ENCODE measurements at regions not wholly inside any gene's neighbourhood (a gene's known extent, or its start where the extent isn't known, plus 50 kb on each side); places are given as distances from the start of the nearest gene placed in this dataset.

GRCh38 chr2:122927710-122928557 is 1097.2 kb upstream of the CNTNAP5 start:
- H3K27me3 Mint-ChIP-seq (ENCODE audit: low read depth, unreplicated experiment) = no peaks in the 10 kb centered on the region
- TF ChIP-seq EZH2 (IDR thresholded peaks at IDR 0.05; ENCODE audit: insufficient read depth, low read length) = no peak
- TF ChIP-seq, protein P1, sequence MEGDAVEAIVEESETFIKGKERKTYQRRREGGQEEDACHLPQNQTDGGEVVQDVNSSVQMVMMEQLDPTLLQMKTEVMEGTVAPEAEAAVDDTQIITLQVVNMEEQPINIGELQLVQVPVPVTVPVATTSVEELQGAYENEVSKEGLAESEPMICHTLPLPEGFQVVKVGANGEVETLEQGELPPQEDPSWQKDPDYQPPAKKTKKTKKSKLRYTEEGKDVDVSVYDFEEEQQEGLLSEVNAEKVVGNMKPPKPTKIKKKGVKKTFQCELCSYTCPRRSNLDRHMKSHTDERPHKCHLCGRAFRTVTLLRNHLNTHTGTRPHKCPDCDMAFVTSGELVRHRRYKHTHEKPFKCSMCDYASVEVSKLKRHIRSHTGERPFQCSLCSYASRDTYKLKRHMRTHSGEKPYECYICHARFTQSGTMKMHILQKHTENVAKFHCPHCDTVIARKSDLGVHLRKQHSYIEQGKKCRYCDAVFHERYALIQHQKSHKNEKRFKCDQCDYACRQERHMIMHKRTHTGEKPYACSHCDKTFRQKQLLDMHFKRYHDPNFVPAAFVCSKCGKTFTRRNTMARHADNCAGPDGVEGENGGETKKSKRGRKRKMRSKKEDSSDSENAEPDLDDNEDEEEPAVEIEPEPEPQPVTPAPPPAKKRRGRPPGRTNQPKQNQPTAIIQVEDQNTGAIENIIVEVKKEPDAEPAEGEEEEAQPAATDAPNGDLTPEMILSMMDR (IDR thresholded peaks at IDR 0.05; ENCODE audit: insufficient read depth, low read depth, low read length) = no peak
- no peaks in the 10 kb centered on the region for H3K36me3 ChIP-seq (ENCODE audit: insufficient read depth, low read length)
- no peak overlapping the region for H3K9ac ChIP-seq (ENCODE audit: low read length)
- H3K4me3 ChIP-seq (ENCODE audit: insufficient read depth, low read depth, low read length) = no peak overlapping the region
- peaks cover 13% of the 10 kb centered on the region for H3K9me3 Mint-ChIP-seq (ENCODE audit: unreplicated experiment)
- no peaks in the 10 kb centered on the region for H3K27me3 ChIP-seq (ENCODE audit: insufficient read depth, low read length)
- no peaks in the 10 kb centered on the region for H4K20me1 ChIP-seq (ENCODE audit: insufficient read depth, low read length)
- FAIRE-seq (no peak), DNase-seq (ENCODE audit: low read depth) (no peak)
- H3K4me3 Mint-ChIP-seq (ENCODE audit: unreplicated experiment) = no peak overlapping the region
- no peaks in the 10 kb centered on the region for H3K79me2 ChIP-seq (ENCODE audit: insufficient read depth, low read length)
- H3K9me3 ChIP-seq (ENCODE audit: insufficient read depth, low read depth, low read length) = peaks cover 11% of the 10 kb centered on the region
- H3K27ac ChIP-seq (ENCODE audit: low read depth, low read length) = no peak overlapping the region
- no peak overlapping the region for H2AFZ ChIP-seq (ENCODE audit: low read depth, low read length)
- H3K27ac Mint-ChIP-seq (ENCODE audit: unreplicated experiment) = no peak overlapping the region
- no peak overlapping the region for H3K4me2 ChIP-seq (ENCODE audit: low read length)
- no peaks in the 10 kb centered on the region for H3K36me3 Mint-ChIP-seq (ENCODE audit: low read depth, unreplicated experiment)
- H3K4me1 Mint-ChIP-seq (ENCODE audit: low read depth, unreplicated experiment) = no peaks in the 10 kb centered on the region
- no peaks in the 10 kb centered on the region for H3K4me1 ChIP-seq (ENCODE audit: insufficient read depth, low read length)

DNA sequence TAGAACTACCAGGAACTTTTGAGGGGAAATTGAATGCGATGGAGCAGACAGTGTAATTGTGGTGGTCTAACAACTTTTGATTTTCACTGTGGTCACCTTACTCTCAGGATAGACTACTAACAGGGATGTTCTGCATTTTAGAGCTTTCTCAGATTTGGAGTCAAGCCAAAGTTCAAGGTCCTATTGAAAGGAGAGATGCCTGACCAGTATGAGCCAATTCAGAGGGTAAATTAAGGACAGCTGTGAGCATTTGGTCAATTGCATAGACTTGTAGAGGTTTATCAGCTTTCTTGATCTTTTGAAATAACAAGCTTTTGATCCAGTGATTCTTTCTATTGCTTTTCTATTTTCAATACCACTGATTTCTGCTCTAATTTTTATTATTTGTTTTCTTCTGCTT is 1095.7 kb upstream of the CNTNAP5 start:
- Histone ChIP-seq H3K27me3 (ENCODE audit: insufficient read depth, low read length) (no peaks in the 10 kb centered on the region), H3K9ac (ENCODE audit: low read length) (no peak overlapping the region), H3K27ac (ENCODE audit: low read depth, low read length) (no peak overlapping the region), H3K4me1 (ENCODE audit: insufficient read depth, low read length) (no peaks in the 10 kb centered on the region), H3K36me3 (ENCODE audit: insufficient read depth, low read length) (no peaks in the 10 kb centered on the region), H4K20me1 (ENCODE audit: insufficient read depth, low read length) (no peaks in the 10 kb centered on the region), H2AFZ (ENCODE audit: low read depth, low read length) (no peak overlapping the region), H3K79me2 (ENCODE audit: insufficient read depth, low read length) (no peaks in the 10 kb centered on the region), H3K4me2 (ENCODE audit: low read length) (no peak overlapping the region), H3K4me3 (ENCODE audit: insufficient read depth, low read depth, low read length) (no peak overlapping the region), H3K9me3 (ENCODE audit: insufficient read depth, low read depth, low read length) (peaks cover 7% of the 10 kb centered on the region)
- FAIRE-seq (no peak), DNase-seq (ENCODE audit: low read depth) (no peak)
- no peak overlapping the region for H3K4me3 Mint-ChIP-seq (ENCODE audit: unreplicated experiment)
- H3K27me3 Mint-ChIP-seq (ENCODE audit: low read depth, unreplicated experiment) = no peaks in the 10 kb centered on the region
- peaks cover 13% of the 10 kb centered on the region for H3K9me3 Mint-ChIP-seq (ENCODE audit: unreplicated experiment)
- H3K36me3 Mint-ChIP-seq (ENCODE audit: low read depth, unreplicated experiment) = no peaks in the 10 kb centered on the region
- TF ChIP-seq EZH2 (IDR thresholded peaks at IDR 0.05; ENCODE audit: insufficient read depth, low read length) = no peak
- TF ChIP-seq, protein P1 (IDR thresholded peaks at IDR 0.05; ENCODE audit: insufficient read depth, low read depth, low read length) = no peak
- no peak overlapping the region for H3K27ac Mint-ChIP-seq (ENCODE audit: unreplicated experiment)
- H3K4me1 Mint-ChIP-seq (ENCODE audit: low read depth, unreplicated experiment) = no peaks in the 10 kb centered on the region

GRCh38 chr2:122935506-122935905 is 1089.6 kb upstream of the CNTNAP5 start:
- H3K4me3 ChIP-seq (ENCODE audit: insufficient read depth, low read depth, low read length) = no peak overlapping the region
- DNase-seq (ENCODE audit: low read depth) (no peak), FAIRE-seq (no peak)
- H3K4me2 ChIP-seq (ENCODE audit: low read length) = no peak overlapping the region
- Mint-ChIP-seq H3K27ac (ENCODE audit: unreplicated experiment) (no peak overlapping the region), H3K9me3 (ENCODE audit: unreplicated experiment) (no peaks in the 10 kb centered on the region), H3K4me3 (ENCODE audit: unreplicated experiment) (no peak overlapping the region), H3K36me3 (ENCODE audit: low read depth, unreplicated experiment) (no peaks in the 10 kb centered on the region), H3K27me3 (ENCODE audit: low read depth, unreplicated experiment) (no peaks in the 10 kb centered on the region), H3K4me1 (ENCODE audit: low read depth, unreplicated experiment) (no peaks in the 10 kb centered on the region)
- no peaks in the 10 kb centered on the region for H3K27me3 ChIP-seq (ENCODE audit: insufficient read depth, low read length)
- H4K20me1 ChIP-seq (ENCODE audit: insufficient read depth, low read length) = no peaks in the 10 kb centered on the region
- H2AFZ ChIP-seq (ENCODE audit: low read depth, low read length) = no peak overlapping the region
- H3K9me3 ChIP-seq (ENCODE audit: insufficient read depth, low read depth, low read length) = no peaks in the 10 kb centered on the region
- TF ChIP-seq, protein P1 (IDR thresholded peaks at IDR 0.05; ENCODE audit: insufficient read depth, low read depth, low read length) = no peak
- no peak for TF ChIP-seq EZH2 (IDR thresholded peaks at IDR 0.05; ENCODE audit: insufficient read depth, low read length)
- H3K79me2 ChIP-seq (ENCODE audit: insufficient read depth, low read length) = no peaks in the 10 kb centered on the region
- no peak overlapping the region for H3K9ac ChIP-seq (ENCODE audit: low read length)
- H3K4me1 ChIP-seq (ENCODE audit: insufficient read depth, low read length) = no peaks in the 10 kb centered on the region
- no peaks in the 10 kb centered on the region for H3K36me3 ChIP-seq (ENCODE audit: insufficient read depth, low read length)
- H3K27ac ChIP-seq (ENCODE audit: low read depth, low read length) = no peak overlapping the region
